IMR-90 (cell line): ENCODE measurements at regions not wholly inside any gene's neighbourhood (a gene's known extent, or its start where the extent isn't known, plus 50 kb on each side); places are given as distances from the start of the nearest gene placed in this dataset.

Experiments
- ATAC-seq: fragments of 200-7000 bp; cut with Tn5 transposase; 2 replicates; pipeline ENCODE4 v1.9.1; 2020; ENCODE audit warnings: low read depth, mild to moderate bottlenecking, moderate library complexity
- BruUV-seq: library from RNA; stranded (reverse); fragments of 400-500 nt; replicated peaks from 2 replicates; lab custom pipeline; 2021; lab: Mats Ljungman, UMichigan
- CTCF ChIA-PET: fragments of 300-600 bp; formaldehyde crosslinking; extraction: SDS; loops from one replicate; lab custom pipeline; 2021; ENCODE audit warnings: antibody characterized with exemption; lab: Yijun Ruan, JAX
- POLR2A ChIA-PET: fragments of 300-600 bp; sonication (Branson Sonifier 250); formaldehyde crosslinking; loops from one replicate; lab custom pipeline; 2022; ENCODE audit warnings: antibody characterized with exemption; ENCODE audit not compliant: unreplicated experiment; lab: Charles Lee
- DNase-seq: peaks from one replicate; pipeline ENCODE4 v3.0.0; 2013
- H2AFZ ChIP-seq: replicated peaks from 2 replicates; pipeline ENCODE3; 2013; ENCODE audit warnings: low read length, mild to moderate bottlenecking; ENCODE audit not compliant: poor library complexity
- H2AK5ac ChIP-seq: 2 replicates; pipeline ENCODE4 v1.6.1; 2013; ENCODE audit warnings: low read depth, low read length, inconsistent platforms
- H2AK9ac ChIP-seq: replicated peaks from 2 replicates; pipeline ENCODE3; 2013; ENCODE audit warnings: mild to moderate bottlenecking, low read depth, low read length, moderate library complexity; ENCODE audit not compliant: poor library complexity
- H2BK120ac ChIP-seq: 2 replicates; pipeline ENCODE4 v1.6.1; 2013; ENCODE audit warnings: low read depth, low read length, inconsistent platforms
- H2BK15ac ChIP-seq: 3 replicates; pipeline ENCODE4 v1.6.1; 2013; ENCODE audit warnings: low read depth, low read length, inconsistent platforms
- H2BK20ac ChIP-seq: 2 replicates; pipeline ENCODE4 v1.6.1; 2013; ENCODE audit warnings: low read depth, mild to moderate bottlenecking, inconsistent platforms, low read length, moderate library complexity
- H2BK5ac ChIP-seq: 2 replicates; pipeline ENCODE4 v1.6.1; 2013; ENCODE audit warnings: mild to moderate bottlenecking, low read depth, low read length, inconsistent platforms; ENCODE audit not compliant: poor library complexity, severe bottlenecking
- H3K14ac ChIP-seq: replicated peaks from 2 replicates; pipeline ENCODE4 v1.6.1; 2013; ENCODE audit warnings: low read depth, low read length, inconsistent platforms
- H3K18ac ChIP-seq: 2 replicates; pipeline ENCODE4 v1.6.1; 2013; ENCODE audit warnings: low read depth, low read length, control low read depth
- H3K23ac ChIP-seq: 2 replicates; pipeline ENCODE4 v1.6.1; 2013; ENCODE audit warnings: low read depth, low read length, inconsistent platforms
- H3K27ac ChIP-seq: 2 replicates; pipeline ENCODE4 v1.5.1; 2013; ENCODE audit warnings: mild to moderate bottlenecking, control low read depth, low read length; ENCODE audit not compliant: insufficient read depth
- H3K27me3 ChIP-seq: 2 replicates; pipeline ENCODE4 v1.6.1; 2013; ENCODE audit warnings: low read length; ENCODE audit not compliant: control insufficient read depth, insufficient read depth
- H3K36me3 ChIP-seq: 2 replicates; pipeline ENCODE4 v1.6.1; 2013; ENCODE audit warnings: low read length, mixed read lengths; ENCODE audit not compliant: control insufficient read depth, insufficient read depth
- H3K4ac ChIP-seq: 2 replicates; pipeline ENCODE4 v1.6.1; 2013; ENCODE audit warnings: low read depth, low read length, inconsistent platforms
- H3K4me1 ChIP-seq: 2 replicates; pipeline ENCODE4 v1.6.1; 2013; ENCODE audit warnings: low read length, mixed read lengths; ENCODE audit not compliant: control insufficient read depth, insufficient read depth
- H3K4me2 ChIP-seq: 2 replicates; pipeline ENCODE4 v1.6.1; 2013; ENCODE audit warnings: low read depth, mild to moderate bottlenecking, control low read depth, low read length, moderate library complexity
- H3K4me3 ChIP-seq: 2 replicates; pipeline ENCODE4 v1.5.1; 2013; ENCODE audit warnings: low read depth, mild to moderate bottlenecking, control low read depth, low read length, moderate library complexity; ENCODE audit not compliant: insufficient read depth
- H3K56ac ChIP-seq: 2 replicates; pipeline ENCODE4 v1.6.1; 2013; ENCODE audit warnings: low read length, inconsistent platforms; ENCODE audit not compliant: insufficient read depth; ENCODE audit errors: extremely low read depth
- H3K79me1 ChIP-seq, 2 experiments: 2 replicates each; pipeline ENCODE4 v1.6.1; 2013; ENCODE audit warnings: low read length in 2 of 2, inconsistent platforms in 1 of 2, low read depth in 1 of 2
- H3K9ac ChIP-seq: 2 replicates; pipeline ENCODE4 v1.6.1; 2013; ENCODE audit warnings: low read depth, low read length, control low read depth
- H3K9me1 ChIP-seq: 2 replicates; pipeline ENCODE4 v1.6.1; 2013; ENCODE audit warnings: low read length, inconsistent platforms; ENCODE audit not compliant: insufficient read depth
- H3K9me3 ChIP-seq: 2 replicates; pipeline ENCODE4 v1.6.1; 2013; ENCODE audit warnings: low read length; ENCODE audit not compliant: control insufficient read depth, insufficient read depth
- H4K20me1 ChIP-seq: 2 replicates; pipeline ENCODE4 v1.6.1; 2013; ENCODE audit warnings: low read length, inconsistent platforms; ENCODE audit not compliant: insufficient read depth
- H4K5ac ChIP-seq: 2 replicates; pipeline ENCODE4 v1.6.1; 2013; ENCODE audit warnings: mild to moderate bottlenecking, low read depth, low read length, control low read depth
- H4K8ac ChIP-seq, 2 experiments: 2 replicates each; pipeline ENCODE4 v1.6.1; 2013; ENCODE audit warnings: low read depth in 2 of 2, low read length in 2 of 2, control low read depth in 1 of 2, inconsistent platforms in 1 of 2
- H4K91ac ChIP-seq: 2 replicates; pipeline ENCODE4 v1.6.1; 2013; ENCODE audit warnings: low read depth, low read length, inconsistent platforms; ENCODE audit not compliant: insufficient read depth
- BHLHE40 ChIP-seq: fragments of 150-350 bp; IDR thresholded peaks from 2 replicates; pipeline ENCODE4 v1.6.1; 2016; ENCODE audit warnings: mild to moderate bottlenecking, low read depth, low read length
- CEBPB ChIP-seq: IDR thresholded peaks from 2 replicates; pipeline ENCODE4 v1.6.1; 2012; ENCODE audit warnings: low read depth, low read length, improper control_type of control experiment
- CHD1 ChIP-seq: IDR thresholded peaks from 2 replicates; pipeline ENCODE4 v1.6.1; 2012; ENCODE audit warnings: low read depth, low read length, improper control_type of control experiment
- CTCF ChIP-seq: conservative IDR thresholded peaks from 2 replicates; pipeline ENCODE4 v1.5.1; 2012; ENCODE audit warnings: mild to moderate bottlenecking, low read depth, low read length, improper control_type of control experiment
- ELK1 ChIP-seq: fragments of 150-350 bp; IDR thresholded peaks from 2 replicates; pipeline ENCODE4 v1.6.1; 2016; ENCODE audit warnings: low read depth, mild to moderate bottlenecking, low read length, moderate library complexity, borderline replicate concordance
- FOS ChIP-seq: fragments of 150-350 bp; IDR thresholded peaks from 2 replicates; pipeline ENCODE4 v1.6.1; 2016; ENCODE audit warnings: low read depth, low read length
- MAFK ChIP-seq: IDR thresholded peaks from 2 replicates; pipeline ENCODE4 v1.6.1; 2012; ENCODE audit warnings: low read depth, low read length, improper control_type of control experiment
- MAZ ChIP-seq: IDR thresholded peaks from 2 replicates; pipeline ENCODE4 v1.6.1; 2012; ENCODE audit warnings: low read depth, mild to moderate bottlenecking, low read length, improper control_type of control experiment, moderate library complexity, borderline replicate concordance
- MXI1 ChIP-seq: IDR thresholded peaks from 2 replicates; pipeline ENCODE4 v1.6.1; 2012; ENCODE audit warnings: low read depth, mild to moderate bottlenecking, low read length, moderate library complexity, borderline replicate concordance
- NFE2L2 ChIP-seq: fragments of 150-350 bp; IDR thresholded peaks from 2 replicates; pipeline ENCODE4 v1.6.1; 2016; ENCODE audit warnings: low read depth, mild to moderate bottlenecking, low read length
- POLR2A ChIP-seq: IDR thresholded peaks from 2 replicates; pipeline ENCODE4 v1.6.1; 2012; ENCODE audit warnings: mild to moderate bottlenecking, low read depth, low read length
- RAD21 ChIP-seq: IDR thresholded peaks from 2 replicates; pipeline ENCODE4 v1.6.1; 2012; ENCODE audit warnings: low read length, improper control_type of control experiment
- RCOR1 ChIP-seq: IDR thresholded peaks from 2 replicates; pipeline ENCODE4 v1.6.1; 2012; ENCODE audit warnings: mild to moderate bottlenecking, low read length, improper control_type of control experiment; ENCODE audit not compliant: insufficient replicate concordance
- RFX5 ChIP-seq: IDR thresholded peaks from 2 replicates; pipeline ENCODE4 v1.8.0; 2012; ENCODE audit warnings: low read depth, mild to moderate bottlenecking, low read length, moderate library complexity
- SMC3 ChIP-seq: fragments of 150-350 bp; IDR thresholded peaks from 2 replicates; pipeline ENCODE4 v1.6.1; 2016; ENCODE audit warnings: low read depth, mild to moderate bottlenecking, antibody characterized with exemption, low read length, moderate library complexity
- WGBS, 2 experiments: methylation state at CpG; one replicate each; pipeline versions ENCODE4 v1.1.5 to v1.1.7; 2013; ENCODE audit warnings: missing lambda C conversion rate in 2 of 2; ENCODE audit not compliant: insufficient read length in 1 of 2; ENCODE audit errors: extremely low coverage in 2 of 2; 5-methylcytosine and 5-hydroxymethylcytosine counted together
- dilution Hi-C: fragments of 300-500 bp; cut with HindIII; formaldehyde crosslinking; loops from one replicate; pipeline ENCODE4 v1.14.3; 2018; ENCODE audit warnings: low sequenced_read_pairs; ENCODE audit not compliant: unreplicated experiment
- in situ Hi-C: fragments of 300-500 bp; cut with MboI; formaldehyde crosslinking; loops from 3 replicates; pipeline ENCODE4 v1.14.3; 2019; ENCODE audit warnings: low sequenced_read_pairs, inconsistent platforms, mixed read lengths
- intact Hi-C: fragments of 100-400 bp; cut with micrococcal nuclease; formaldehyde crosslinking; loops from 2 replicates; pipeline ENCODE4 v1.10.0; 2022

- Histone ChIP-seq H3K23ac (no peak overlapping the region), H3K4me2 (peak overlapping the region; percentile 29; the same call in 1 of the 2 replicates), H3K4me1 (peaks cover 4% of the 10 kb centered on the region; the same call in 1 of the 2 replicates), H3K9ac (no peak overlapping the region), H3K56ac (no peak overlapping the region), H2AK5ac (no peak overlapping the region), H3K4me3 (no peak overlapping the region), H2AFZ (no peak overlapping the region), H3K27me3 (peaks cover 12% of the 10 kb centered on the region), H2BK5ac (no peak overlapping the region), H3K79me1 (no peaks in the 10 kb centered on the region), H2AK9ac (no peak overlapping the region), H3K27ac (no peak overlapping the region), H3K4ac (no peak overlapping the region), H3K9me1 (no peaks in the 10 kb centered on the region), H2BK20ac (no peak overlapping the region), H4K91ac (no peak overlapping the region), H2BK120ac (no peak overlapping the region), H3K18ac (no peak overlapping the region), H2BK15ac (no peak overlapping the region), H4K20me1 (no peaks in the 10 kb centered on the region), H3K14ac (no peak overlapping the region), H3K9me3 (no peaks in the 10 kb centered on the region; the same call in 1 of the 2 replicates), H3K36me3 (no peaks in the 10 kb centered on the region), H4K5ac (no peak overlapping the region), H4K8ac (no peak overlapping the region)
- CTCF ChIA-PET = interaction anchor here (0.5 to 1.3 kb wide), 12 partner anchors 115 to 506 kb away, joined by 3 to 6 read pairs (median 4); partner anchors contain the start of gene FOXQ1
- DNase-seq (peak; percentile 47), ATAC-seq (peak; percentile 88)
- POLR2A ChIA-PET = interaction anchor here (0.7 kb wide), 1 partner anchor 474 kb away, joined by 4 read pairs; no protein-coding TSS in a partner anchor
- intact Hi-C loops (loop anchor here (1.0 to 5.0 kb wide), 5 partner anchors 116 to 524 kb away; no protein-coding TSS in a partner anchor), in situ Hi-C loops (loop anchor here (25.0 kb wide), 1 partner anchor 474 kb away; the partner anchor contains the start of gene FOXF2), dilution Hi-C loops (no loop called here)
- no TSS peak for BruUV-seq
- 33% methylated on average over 1 of the region's 16 CpGs; no CpG with 5 or more reads in 1 of the 2 experiments for WGBS, 2 experiments
- TF ChIP-seq ELK1 (no peak), MAZ (peak; percentile 44; the same call in 1 of the 2 replicates), RCOR1 (no peak), NFE2L2 (no peak), MAFK (no peak), CHD1 (no peak), MXI1 (no peak), FOS (peak; percentile 23; the same call in 1 of the 2 replicates), POLR2A (no peak), CTCF (peak; percentile 69), RAD21 (peak; percentile 78), RFX5 (no peak), BHLHE40 (no peak), SMC3 (peak; percentile 64), CEBPB (no peak)
Observed at GRCh38 chr6:912871-913835, 220.2 kb upstream of the EXOC2 start.
